NB4 (cell line): ENCODE measurements at regions not wholly inside any gene's neighbourhood (a gene's known extent, or its start where the extent isn't known, plus 50 kb on each side); places are given as distances from the start of the nearest gene placed in this dataset.
A peak's percentile ranks its signal among the peaks of the same experiment; 100 is the strongest.

Experiments used
- DNase-seq: peaks from one replicate; pipeline ENCODE4 v3.0.0; 2010; ENCODE audit warnings: low read depth
- H3K4me3 ChIP-seq: one replicate; pipeline ENCODE4 v1.5.1; 2011; ENCODE audit warnings: mild to moderate bottlenecking, low read depth, low read length, moderate library complexity
- MYC ChIP-seq: IDR thresholded peaks from 2 replicates; pipeline ENCODE4 v1.6.1; 2011; ENCODE audit warnings: low read depth, low read length
- POLR2A ChIP-seq: IDR thresholded peaks from 2 replicates; pipeline ENCODE4 v1.6.1; 2011; ENCODE audit warnings: mild to moderate bottlenecking; ENCODE audit not compliant: insufficient read length; ENCODE audit errors: extremely low read depth
- TF ChIP-seq, protein P1 (sequence below): IDR thresholded peaks from 2 replicates; pipeline ENCODE4 v1.6.1; 2011; ENCODE audit warnings: low read depth, low read length
- TF ChIP-seq, protein P2 (sequence below): IDR thresholded peaks from one replicate; pipeline ENCODE4 v1.5.1; 2012; ENCODE audit warnings: low read depth, low read length

DNA sequence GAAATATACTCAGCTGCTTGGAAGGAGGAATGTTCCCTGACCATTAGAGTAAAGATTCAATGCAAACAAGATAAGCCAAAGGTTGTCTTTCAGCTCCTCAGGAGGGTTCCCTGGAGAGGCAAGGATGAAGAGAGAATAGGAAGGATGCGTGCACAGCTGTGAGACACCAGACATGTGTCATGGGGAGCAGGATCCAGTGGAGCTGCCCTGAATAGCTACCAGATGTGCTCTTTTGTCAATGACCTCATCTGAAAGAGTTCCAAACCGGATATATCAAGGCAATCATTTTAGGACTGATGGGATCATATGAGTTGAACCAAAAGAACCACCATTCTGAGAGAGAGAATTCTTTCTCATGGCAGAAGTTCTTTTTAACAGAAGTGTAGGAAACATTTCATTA is 490.6 kb downstream of the IRS1 start:
- no peak for DNase-seq
- TF ChIP-seq POLR2A (no peak), MYC (no peak)
- TF ChIP-seq, protein P1, sequence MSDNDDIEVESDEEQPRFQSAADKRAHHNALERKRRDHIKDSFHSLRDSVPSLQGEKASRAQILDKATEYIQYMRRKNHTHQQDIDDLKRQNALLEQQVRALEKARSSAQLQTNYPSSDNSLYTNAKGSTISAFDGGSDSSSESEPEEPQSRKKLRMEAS: no peak
- TF ChIP-seq, protein P2, sequence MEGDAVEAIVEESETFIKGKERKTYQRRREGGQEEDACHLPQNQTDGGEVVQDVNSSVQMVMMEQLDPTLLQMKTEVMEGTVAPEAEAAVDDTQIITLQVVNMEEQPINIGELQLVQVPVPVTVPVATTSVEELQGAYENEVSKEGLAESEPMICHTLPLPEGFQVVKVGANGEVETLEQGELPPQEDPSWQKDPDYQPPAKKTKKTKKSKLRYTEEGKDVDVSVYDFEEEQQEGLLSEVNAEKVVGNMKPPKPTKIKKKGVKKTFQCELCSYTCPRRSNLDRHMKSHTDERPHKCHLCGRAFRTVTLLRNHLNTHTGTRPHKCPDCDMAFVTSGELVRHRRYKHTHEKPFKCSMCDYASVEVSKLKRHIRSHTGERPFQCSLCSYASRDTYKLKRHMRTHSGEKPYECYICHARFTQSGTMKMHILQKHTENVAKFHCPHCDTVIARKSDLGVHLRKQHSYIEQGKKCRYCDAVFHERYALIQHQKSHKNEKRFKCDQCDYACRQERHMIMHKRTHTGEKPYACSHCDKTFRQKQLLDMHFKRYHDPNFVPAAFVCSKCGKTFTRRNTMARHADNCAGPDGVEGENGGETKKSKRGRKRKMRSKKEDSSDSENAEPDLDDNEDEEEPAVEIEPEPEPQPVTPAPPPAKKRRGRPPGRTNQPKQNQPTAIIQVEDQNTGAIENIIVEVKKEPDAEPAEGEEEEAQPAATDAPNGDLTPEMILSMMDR: no peak
- no peak overlapping the region for H3K4me3 ChIP-seq

DNA sequence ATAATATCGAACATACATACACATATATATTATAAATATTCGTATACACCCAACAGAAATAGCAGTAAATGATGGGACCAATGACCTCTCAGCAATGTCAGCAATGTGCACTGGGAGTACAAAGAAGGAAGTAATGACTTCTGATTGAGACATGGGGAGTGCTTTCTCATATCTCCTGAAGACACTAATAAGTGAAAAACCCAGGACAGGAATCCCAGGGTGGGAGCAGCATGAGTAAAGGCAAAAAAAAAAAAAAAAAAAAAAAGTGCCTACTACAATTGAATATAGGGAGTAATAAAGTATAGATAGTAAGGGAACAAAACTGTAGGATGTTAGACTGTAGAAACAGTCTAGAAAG is 491.3 kb downstream of the IRS1 start:
- DNase-seq: no peak
- TF ChIP-seq MYC: no peak
- TF ChIP-seq, protein P2: no peak
- TF ChIP-seq, protein P1: no peak
- no peak for TF ChIP-seq POLR2A

DNA sequence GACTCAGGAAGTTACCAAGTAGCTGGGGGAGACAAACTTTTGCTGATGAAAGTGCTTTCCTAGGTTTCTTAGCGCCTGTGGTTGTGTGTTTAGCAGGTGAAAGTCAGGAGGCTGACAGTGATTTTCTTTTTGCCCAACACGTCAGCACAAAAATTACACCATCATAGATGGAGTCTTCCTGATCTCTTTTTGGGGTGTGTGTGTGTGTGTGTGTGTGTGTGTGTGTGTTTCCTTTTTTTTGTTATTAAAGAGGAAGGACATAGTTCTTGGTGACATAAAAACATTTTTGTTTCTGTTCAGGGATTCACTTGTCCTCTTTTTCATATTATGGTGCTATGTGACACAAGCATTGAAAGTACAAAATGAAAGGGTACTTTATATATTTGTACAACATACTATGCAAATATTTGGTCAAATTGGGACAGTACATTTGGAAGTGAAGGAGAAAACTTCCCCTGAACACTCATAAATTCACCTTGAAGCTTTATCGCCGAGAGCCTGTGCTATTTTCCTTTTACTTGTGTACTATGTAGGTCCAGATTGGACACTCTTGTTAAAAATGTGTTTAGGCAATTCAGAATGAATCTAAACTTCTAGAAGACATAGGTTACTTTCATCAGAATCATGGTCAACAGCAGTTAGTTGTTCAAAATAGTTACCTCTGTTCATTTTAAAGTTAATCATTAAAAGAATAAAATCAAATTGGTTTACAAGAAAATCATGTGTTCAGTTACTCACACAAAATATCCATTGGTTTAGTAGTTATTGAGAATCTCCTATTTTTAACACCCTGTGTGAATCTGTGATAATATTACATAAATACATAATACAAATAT is 491.9 kb downstream of the IRS1 start:
- TF ChIP-seq, protein P2: no peak
- no peak for TF ChIP-seq POLR2A
- TF ChIP-seq, protein P1: no peak
- TF ChIP-seq MYC: no peak
- DNase-seq: no peak
- H3K4me3 ChIP-seq: no peak overlapping the region

More for the DNA sequence above, 491.3 kb downstream of the IRS1 start:
- no peak overlapping the region for H3K4me3 ChIP-seq

DNA sequence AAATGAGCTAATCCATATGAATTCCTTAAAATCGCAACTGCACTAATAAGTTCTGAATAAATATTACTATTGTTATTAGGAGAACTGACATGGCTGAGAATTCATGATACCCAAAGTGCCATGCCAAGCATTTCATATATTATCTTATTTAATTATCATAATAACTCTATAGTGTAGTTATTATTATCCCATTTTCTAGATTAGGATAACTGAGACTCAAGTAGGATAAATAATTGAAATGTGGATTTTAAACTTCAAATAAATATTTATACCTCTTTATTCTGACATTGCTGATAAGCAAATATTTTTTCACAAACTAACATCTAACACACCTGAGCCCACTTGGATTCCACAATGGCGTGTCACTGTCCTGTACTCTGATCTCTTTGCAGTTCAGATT is 492.7 kb downstream of the IRS1 start:
- TF ChIP-seq, protein P1: no peak
- TF ChIP-seq MYC (no peak), POLR2A (no peak)
- TF ChIP-seq, protein P2: no peak
- H3K4me3 ChIP-seq: no peak overlapping the region
- no peak for DNase-seq

DNA sequence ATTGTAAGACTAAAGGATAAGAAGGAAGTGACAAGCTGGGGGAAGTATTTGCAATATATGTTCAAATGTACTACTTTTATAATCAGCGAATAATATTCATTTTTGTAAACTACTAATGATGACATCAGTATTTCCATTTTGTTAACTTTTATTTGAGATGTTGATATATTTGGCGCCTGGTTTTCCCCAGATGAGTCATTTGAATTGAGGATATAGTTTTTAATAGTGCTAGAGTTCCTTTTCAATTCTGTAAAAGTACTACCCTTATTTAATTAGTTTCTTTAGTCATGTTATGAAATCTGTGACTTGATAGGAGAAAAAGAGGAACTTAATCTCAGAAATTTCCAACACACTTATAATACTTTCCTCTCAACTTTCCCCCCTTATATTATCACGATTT is 495.3 kb downstream of the IRS1 start:
- TF ChIP-seq POLR2A: no peak
- peak; percentile 13 for DNase-seq
- H3K4me3 ChIP-seq: no peak overlapping the region

DNA sequence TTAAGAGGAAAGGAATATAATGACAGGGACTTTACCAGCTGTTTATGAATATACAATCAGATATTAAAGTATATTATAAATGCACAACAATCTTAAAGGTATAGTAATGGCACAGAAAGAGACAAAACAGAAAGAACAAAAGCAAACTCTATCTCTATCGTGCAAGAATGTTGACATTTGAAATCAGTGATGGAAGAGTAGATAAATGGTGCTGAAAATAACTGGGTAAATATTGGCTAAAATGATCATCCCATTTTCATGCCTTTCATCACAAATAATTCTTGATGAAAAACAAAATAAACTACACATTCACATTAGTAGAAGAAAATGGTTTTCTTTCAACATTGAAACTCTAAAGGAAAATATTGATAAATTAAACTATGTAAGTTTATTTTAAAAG is 495.9 kb downstream of the IRS1 start:
- DNase-seq: no peak
- TF ChIP-seq, protein P1: no peak
- TF ChIP-seq POLR2A: no peak
- TF ChIP-seq, protein P2: no peak
- no peak for TF ChIP-seq MYC
- H3K4me3 ChIP-seq: no peak overlapping the region
